ENCODE measurements at regions not wholly inside any gene's neighbourhood (a gene's known extent, or its start where the extent isn't known, plus 50 kb on each side); places are given as distances from the start of the nearest gene placed in this dataset.
"Not testable (repeated sequence)": the region's sequence is repeated elsewhere in the genome, so short reads cannot be mapped to it uniquely, and the experiment has no call there.

DNA sequence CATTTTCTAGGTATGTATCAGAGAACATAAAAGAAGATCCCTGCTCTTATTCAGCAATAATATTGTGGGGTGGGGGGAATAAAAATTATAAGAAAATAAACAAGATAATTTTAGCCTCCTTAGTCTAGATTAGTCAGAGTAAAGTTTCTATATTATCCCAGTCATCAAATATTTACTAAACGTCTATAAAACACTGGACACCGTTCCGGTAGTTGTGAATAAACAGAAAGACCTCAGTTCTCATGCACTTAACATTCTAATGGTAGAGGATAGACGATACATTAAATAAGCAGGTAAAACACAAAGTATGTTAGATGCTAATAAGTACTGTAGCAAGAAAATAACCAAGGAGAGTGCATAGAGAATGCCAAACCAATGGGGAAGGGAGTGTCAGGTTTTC lies 425.0 kb downstream of the GBE1 start:
- no peak overlapping the region for H3K27ac ChIP-seq
- TF ChIP-seq ZFX (IDR thresholded peaks at IDR 0.05) = no peak
- TF ChIP-seq, protein P1, sequence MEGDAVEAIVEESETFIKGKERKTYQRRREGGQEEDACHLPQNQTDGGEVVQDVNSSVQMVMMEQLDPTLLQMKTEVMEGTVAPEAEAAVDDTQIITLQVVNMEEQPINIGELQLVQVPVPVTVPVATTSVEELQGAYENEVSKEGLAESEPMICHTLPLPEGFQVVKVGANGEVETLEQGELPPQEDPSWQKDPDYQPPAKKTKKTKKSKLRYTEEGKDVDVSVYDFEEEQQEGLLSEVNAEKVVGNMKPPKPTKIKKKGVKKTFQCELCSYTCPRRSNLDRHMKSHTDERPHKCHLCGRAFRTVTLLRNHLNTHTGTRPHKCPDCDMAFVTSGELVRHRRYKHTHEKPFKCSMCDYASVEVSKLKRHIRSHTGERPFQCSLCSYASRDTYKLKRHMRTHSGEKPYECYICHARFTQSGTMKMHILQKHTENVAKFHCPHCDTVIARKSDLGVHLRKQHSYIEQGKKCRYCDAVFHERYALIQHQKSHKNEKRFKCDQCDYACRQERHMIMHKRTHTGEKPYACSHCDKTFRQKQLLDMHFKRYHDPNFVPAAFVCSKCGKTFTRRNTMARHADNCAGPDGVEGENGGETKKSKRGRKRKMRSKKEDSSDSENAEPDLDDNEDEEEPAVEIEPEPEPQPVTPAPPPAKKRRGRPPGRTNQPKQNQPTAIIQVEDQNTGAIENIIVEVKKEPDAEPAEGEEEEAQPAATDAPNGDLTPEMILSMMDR (conservative IDR thresholded peaks at IDR 0.05) = no peak

DNA sequence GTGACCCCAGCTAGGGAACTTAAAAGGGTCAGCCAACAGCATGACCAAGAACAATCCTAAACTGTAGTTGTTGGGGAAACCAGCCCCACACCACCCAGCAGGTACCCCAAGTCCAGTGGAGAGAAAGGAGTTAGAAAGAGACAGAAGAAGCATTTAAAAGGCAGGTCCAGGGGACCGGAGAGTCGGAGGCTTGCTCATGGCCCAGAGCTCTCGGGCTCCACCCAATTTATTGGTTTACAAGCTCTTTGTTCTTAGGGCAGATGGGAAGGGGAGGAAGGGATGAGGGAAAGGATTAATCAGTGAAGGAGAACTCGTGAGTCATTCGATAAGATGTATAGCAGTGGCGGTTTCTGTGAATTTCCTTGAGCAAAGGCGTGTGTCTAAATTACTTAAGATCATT lies 431.6 kb downstream of the GBE1 start:
- not testable (repeated sequence) for H3K27ac ChIP-seq

DNA sequence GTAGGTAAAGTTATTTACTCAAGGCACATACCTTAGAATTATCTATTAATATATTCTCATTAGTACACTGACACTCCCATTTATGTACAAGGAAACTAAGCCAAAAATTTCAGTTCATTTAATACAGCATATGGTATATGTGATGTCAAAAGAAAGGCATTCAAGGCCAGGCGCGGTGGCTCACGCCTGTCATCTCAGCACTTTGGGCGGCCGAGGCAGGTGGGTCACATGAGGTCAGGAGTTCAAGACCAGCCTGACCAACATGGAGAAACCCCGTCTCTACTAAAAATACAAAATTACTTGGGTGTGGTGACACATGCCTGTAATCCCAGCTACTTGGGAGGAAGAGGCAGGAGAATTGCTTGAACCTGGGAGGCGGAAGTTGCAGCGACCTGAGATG lies 435.2 kb downstream of the GBE1 start:
- TF ChIP-seq, protein P1 (conservative IDR thresholded peaks at IDR 0.05) = no peak
- TF ChIP-seq ZFX (IDR thresholded peaks at IDR 0.05) = no peak
- no peak overlapping the region for H3K27ac ChIP-seq

DNA sequence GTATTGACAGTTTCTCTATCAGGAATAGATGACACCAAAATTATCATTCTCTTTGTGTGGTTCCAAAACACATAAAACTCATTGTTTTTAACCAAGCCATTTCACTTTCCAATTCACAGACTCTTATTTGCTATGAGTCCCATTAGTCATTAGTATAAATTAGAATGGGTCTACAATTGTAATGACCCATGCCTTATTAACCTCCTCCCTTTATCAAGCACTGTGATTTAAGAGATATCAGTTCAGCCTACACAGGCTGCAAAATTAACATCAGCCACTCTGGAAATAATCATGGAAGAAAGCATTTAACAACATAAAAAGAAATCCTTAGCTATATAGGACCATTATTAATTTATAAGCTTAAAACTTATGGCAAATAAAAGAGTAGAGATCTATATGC lies 440.6 kb downstream of the GBE1 start:
- no peak overlapping the region for H3K27ac ChIP-seq
- no peak for TF ChIP-seq ZFX (IDR thresholded peaks at IDR 0.05)
- TF ChIP-seq, protein P1 (conservative IDR thresholded peaks at IDR 0.05) = no peak

DNA sequence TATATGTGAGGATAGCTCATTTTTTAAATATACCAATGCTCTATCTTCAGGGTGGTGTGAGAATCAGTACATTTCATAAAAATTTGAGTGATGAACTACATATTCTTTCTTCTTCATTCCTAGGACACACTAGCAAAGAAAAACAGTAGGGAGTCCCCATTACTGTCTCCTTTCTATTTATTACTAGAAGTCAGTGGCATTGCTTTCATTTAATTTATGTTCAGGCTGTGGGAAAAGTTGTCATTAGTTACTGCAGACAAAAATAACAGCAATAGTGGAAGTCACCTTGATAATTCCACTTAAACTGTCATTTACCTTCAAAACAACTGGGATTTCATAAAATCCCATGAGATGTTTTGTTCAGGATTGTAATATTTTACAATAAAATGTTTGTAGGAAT lies 446.4 kb downstream of the GBE1 start:
- no peak for TF ChIP-seq ZFX (IDR thresholded peaks at IDR 0.05)
- TF ChIP-seq, protein P1 (conservative IDR thresholded peaks at IDR 0.05) = no peak
- no peak overlapping the region for H3K27ac ChIP-seq

DNA sequence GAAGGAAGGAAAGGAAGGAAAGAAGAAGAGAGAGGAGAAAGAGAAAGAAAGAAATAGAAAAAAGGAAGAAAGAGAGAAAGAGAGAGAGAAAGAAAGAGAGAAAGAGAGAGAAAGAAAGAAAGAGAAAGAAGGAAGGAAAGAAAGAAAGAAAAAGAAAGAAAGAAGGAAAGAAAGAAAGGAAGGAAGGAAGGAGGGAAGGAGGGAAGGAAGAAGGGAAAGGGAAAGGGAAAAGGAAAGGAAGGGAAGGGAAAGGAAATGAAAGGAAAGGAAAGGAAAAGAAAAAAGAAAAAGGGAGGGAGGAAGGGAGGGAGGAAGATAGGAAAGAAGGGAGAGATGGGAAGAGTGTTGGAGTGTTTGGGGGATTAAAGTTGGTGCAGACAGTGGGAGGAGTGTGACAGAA lies 450.1 kb downstream of the GBE1 start:
- TF ChIP-seq, protein P1 (conservative IDR thresholded peaks at IDR 0.05) = no peak
- TF ChIP-seq ZFX (IDR thresholded peaks at IDR 0.05) = no peak
- no peak overlapping the region for H3K27ac ChIP-seq

DNA sequence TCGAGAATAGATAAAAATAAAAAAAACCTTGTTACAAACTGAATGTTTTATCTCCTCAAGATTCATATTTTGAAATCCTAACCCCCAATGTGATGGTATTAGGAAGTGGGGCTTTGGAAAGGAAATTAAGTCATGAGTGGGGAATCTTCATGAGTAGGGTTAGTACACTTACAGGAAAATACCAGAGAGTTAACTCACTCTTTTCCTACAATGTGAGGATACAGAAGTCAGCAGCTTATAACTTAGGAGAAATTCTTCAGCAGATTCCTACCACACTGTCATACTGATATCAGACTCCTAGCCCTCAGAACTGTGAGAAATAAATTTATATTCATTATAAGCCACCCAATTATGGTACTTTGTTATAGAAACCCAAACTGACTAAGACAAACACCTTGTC lies 453.1 kb downstream of the GBE1 start:
- H3K27ac ChIP-seq = no peak overlapping the region
- no peak for TF ChIP-seq ZFX (IDR thresholded peaks at IDR 0.05)
- TF ChIP-seq, protein P1 (conservative IDR thresholded peaks at IDR 0.05) = no peak

DNA sequence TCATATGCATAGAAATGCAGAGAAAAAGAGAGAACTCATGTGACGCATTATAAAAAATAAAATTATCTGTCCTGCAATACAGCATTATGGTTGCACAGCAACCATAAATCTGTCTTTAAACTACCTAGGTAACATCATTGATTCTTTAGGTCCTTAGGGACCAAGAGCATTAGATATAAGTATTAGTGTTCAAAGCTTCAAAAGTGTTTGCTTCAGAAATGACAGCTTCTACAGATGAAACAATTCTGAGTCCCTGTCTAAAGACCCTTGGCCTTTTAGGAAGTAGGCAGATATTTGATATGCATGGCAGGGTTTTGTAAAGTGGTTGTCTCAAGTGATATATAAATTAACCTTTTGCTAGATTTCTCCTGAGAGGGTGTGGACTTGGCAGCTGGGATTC lies 454.2 kb downstream of the GBE1 start:
- TF ChIP-seq, protein P1 (conservative IDR thresholded peaks at IDR 0.05) = no peak
- no peak for TF ChIP-seq ZFX (IDR thresholded peaks at IDR 0.05)
- H3K27ac ChIP-seq = no peak overlapping the region
